T-helper 2 cell (primary cell): ENCODE measurements at regions not wholly inside any gene's neighbourhood (a gene's known extent, or its start where the extent isn't known, plus 50 kb on each side); places are given as distances from the start of the nearest gene placed in this dataset.
"Not testable (repeated sequence)": the region's sequence is repeated elsewhere in the genome, so short reads cannot be mapped to it uniquely, and the experiment has no call there.

Experiments
- DNase-seq, 5 experiments: peaks; one replicate each; pipeline versions ENCODE4 v3.0.0 to v3.0.0-alpha.2; 2012 to 2022

DNA sequence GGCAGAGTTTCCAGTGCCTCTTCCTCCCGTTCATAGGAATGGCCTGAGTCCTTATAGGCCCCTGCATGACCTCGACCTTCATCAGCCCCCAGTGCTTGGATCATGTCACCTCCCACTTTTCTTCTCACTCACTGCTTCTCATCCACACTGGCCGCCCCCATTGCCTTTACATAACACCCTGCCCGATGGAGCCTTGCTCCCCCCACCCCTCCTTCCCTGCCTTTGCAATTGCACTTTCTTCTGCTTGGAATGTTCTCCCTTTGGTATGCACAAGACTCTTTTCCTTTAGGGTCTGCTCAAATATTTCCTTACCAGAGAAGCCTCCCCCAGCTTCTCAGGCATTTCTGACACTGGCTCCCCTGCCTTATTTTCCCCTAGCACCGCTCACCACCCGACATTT, 125.2 kb upstream of the KCNJ6 start:
- no peak for DNase-seq

DNA sequence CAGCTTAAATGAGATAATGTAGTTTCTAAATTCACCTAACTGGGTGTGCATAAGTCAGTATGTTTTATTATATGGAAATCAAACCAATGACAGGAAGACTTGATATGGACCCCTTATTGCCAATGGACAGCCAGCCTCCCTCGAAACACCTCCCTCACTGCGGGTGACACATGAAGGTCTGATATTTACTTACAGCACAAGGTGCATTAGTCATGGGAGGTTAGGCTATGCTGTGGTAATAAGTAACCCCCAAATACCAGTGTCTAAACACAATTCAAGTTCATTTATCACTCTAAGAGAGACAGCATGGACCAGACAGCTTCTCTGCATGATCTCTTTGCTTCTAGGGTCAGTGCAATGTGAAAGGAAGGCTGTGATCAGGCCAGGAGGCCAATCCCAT, 126.0 kb upstream of the KCNJ6 start:
- DNase-seq = no peak

DNA sequence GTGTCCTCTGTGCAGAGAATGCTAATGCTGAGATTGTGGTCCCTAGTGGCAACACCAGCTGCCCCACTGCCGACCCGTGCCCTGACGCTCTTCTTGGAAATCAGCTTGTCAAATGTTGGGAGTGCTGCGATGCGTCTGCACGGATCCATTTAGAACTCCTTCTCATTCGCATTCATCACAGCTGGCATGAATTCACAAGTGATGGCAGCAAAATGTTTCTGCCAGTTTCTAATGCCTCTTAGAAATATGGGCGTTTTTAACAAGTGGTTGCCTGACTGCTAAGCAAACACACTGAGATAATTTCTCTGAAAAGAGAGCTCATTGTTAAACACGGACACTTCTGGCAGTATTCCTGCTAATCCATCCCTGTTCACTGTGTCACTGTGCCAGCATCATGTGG, 131.9 kb upstream of the KCNJ6 start:
- no peak for DNase-seq

DNA sequence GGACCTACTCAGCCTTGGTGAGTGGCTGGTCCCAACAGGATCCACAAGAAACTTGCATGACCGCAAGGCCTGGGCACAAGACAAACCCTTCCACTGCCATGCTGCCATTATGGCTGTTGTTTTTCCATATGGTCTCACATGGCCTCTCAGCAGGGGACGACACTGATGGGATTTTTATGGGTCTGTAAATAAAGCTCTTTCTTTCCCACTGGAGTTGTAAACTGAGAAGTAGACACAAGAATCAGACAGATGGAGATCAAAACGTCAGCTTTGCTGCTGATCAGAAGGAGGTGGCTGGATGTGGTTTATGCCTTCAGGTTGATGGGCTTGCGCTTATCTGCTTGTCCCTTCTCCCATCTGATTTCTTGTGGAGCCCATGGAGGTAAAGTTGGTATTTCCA, 138.1 kb upstream of the KCNJ6 start:
- DNase-seq = no peak

DNA sequence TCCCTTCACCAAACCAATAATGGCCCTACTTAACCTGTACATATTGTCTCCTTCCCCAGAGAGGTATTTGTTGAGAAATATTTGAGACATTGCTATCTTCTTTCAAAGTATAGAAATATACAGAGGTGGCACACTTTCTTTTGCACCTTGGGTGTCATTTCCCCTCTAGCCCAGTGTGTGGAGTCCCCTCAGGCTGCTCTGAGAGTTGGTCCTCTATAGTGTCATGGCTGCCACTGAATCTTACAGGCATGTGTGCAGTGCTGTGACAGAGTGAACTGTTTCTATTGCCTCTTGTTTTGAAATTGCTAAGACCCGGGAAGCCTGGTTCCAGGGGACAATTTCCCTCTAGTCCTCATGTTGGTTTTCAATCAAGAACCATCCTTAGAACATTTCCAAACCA, 140.2 kb upstream of the KCNJ6 start:
- DNase-seq = no peak

DNA sequence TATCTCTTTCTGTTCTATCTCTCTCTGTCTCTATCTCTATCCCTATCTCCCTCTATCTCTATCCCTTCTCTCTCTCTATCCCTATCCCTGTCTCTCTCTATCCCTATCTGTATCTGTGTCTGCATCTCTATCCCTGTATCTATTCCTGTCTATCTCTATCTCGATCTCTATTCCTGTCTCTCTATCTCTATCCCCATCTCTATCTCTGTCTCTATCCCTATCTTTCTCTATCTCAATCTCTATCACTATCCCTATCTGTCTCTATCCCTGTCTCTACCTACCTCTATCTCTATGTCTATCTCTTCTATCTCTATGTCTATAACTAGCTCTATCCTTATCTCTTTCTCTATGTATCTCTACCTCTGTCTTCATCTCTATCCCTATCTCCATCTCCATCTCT, 141.4 kb upstream of the KCNJ6 start:
- DNase-seq = no peak

DNA sequence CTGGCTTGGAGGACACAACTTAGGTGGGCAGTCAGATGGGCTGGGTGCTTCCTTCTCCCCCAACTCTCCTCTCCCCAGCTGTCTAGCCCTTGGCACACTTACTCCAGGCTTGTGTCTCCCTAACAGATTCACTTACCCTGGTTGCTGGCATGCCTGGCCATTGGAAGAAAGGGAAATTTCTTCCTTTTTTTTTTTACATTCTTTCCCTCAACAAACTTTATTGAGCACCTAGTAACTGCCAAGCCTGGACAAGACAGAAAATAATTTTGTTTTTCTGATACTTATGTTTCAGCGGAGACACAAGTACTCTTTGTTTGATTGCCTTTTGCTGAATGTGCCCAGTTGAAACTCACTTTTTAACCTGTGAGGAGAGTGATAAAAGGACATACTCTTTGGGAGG, 144.3 kb upstream of the KCNJ6 start:
- DNase-seq = no peak

DNA sequence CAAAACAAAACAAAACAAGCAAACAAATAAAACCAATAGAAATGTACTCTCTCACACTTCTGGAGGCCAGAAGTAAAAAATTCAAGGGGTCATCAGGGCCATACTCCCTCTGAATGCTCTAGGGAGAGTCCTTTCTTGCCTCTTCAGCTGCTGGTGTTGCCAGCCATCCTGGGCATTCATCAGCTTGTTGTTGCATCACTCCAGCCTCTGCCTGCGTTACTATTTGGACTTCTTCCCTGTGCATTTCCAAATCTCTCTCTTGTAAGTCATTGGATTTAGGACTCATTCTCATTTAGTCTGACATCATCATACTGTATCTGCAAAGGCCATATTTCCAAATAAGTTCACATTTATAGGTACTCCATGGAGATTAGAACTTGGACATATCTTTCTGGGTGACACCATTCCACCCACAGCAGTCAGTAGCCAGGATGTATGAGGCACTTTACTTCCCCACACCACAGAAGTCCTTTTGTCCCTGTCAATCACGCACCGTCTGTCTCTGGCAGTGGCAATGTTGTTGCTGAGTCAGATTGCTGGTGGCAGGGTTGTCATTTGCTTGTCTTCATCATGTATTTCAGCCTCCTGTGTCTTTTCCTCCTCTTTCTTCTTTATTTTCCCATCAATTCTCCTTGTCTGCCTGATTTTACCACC, 151.0 kb upstream of the KCNJ6 start:
- no peak for DNase-seq

DNA sequence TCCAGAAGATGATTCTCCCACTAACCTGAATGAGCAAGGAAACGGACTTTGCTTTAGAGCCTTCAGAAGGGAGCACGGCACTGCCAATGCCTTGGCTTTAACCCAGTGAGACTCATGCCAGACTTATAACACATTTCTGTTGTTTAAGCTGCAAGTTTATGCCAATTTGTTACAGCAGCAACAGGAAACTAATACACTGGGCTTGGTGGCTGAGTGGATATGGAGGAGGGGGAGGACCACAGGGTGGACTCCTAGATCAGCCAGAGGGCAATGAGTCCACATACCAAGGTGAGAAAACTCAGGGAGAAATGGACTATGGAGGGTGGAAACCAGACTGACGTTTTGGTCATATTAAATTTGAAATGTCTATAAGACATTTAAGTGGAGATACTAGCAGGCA, 156.2 kb upstream of the KCNJ6 start:
- no peak for DNase-seq

DNA sequence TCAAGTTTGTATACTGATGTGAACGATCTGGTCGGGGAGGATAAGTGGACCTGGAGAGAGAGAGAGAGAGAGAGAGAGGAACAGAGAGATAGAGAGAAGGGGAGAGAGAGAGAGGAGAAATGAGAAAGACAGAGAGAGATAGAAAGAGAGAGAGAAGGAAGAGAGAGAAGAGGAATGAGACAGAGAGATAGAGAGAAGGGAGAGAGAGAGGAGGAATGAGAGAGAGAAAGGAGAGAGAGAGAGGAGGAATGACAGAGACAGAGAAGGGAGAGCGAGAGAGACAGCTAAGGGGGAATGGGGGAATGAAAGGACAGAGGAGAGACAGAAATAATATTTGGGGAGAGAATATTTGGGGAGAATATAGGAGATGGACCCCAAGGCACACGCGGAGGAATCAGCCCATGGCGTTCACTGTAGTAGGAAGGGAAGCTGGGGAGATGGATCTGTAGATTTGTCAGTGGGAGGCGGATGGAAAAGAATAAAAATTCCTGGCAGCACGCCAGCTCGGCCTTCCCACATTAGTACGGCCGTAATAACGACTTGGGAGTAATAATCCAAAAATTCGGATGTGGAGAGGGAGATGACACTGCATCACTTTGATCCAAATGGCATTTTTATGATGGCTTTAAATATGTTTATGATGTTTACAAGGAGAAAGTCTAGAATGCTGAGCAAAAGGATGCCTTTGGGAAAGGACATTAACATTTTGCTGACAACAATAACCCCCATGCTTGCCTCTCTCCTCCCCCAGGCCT, 159.8 kb upstream of the KCNJ6 start:
- no peak for DNase-seq

DNA sequence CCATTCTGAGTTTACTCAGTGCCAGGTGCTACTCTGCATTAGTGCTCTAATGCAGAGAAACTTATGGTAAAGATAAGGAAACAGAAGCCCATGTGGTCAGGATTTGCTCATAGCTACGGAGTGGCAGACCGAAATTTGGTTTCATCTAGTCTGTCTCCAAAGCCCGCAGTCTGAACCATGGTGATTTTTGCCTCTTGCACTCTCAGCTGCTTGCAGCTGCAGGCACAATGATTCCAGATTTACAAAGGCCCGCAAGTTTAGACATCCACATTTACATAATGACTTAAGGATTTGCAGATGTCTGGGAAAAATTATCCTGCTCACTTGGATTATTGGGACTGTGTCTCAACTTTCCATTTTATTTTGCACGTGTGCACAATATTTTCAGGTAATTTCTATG, 161.3 kb upstream of the KCNJ6 start:
- DNase-seq = no peak

DNA sequence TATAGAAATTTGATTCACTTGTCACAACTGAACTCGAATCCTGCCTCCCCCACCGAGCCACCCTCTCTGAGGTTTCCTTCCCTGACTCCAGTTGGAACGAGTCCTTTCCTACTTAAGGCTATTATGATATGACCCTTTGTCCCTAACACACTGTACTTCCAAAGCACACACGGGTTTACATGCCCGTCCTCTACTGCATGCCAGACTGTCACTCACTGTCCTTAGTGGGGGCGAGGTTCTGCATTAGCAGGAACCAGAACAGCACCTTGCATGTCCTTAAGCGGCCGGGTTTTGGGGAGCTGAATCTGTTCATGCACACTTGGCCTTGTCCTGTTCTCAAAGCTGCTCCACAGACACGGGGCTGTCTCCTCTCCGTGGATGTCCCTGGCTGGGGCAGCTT, 164.6 kb upstream of the KCNJ6 start:
- no peak for DNase-seq

DNA sequence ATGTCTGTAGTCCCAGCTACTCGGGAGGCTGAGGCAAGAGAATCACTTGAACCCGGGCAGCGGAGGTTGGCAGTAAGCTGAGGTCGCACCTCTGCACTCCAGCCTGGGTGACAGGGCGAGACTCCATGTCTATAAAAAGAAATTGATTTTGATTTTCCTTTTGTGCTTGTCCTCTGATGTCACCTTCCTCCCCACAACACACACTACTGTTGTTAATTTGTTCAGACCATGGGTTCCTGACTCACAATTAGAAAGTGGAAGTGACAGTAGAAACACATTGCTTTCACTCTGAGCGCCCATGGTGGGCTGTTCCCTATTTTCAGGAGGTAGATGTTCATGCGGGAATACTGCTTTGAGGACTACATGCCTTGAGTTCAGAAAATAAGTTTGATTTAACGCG, 165.5 kb upstream of the KCNJ6 start:
- no peak for DNase-seq

DNA sequence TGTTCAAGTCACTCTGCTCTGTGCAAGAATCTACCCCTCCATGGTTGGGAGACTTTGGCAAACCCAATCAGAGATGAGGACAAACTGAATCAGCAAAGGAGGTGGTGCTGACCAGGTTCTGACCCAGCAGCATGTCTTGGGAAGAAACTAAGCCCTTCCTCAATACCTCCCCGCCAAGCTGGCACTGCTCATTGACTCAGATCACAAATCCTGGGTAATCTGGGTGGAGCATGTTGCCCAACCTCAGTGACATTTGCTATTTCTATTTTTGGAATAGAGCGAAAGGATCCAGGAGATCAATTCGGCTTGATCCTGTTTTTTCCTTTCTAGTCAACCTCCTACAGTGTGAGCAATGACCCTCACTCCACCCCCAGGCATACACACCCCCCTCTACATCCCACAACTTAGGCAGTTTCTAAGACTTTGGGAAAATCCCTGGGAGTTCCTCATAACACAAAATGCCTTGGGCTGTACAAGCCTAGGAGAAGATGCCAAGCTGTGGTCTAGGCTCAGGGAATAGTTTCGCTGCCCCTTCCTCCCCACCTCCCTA, 166.8 kb upstream of the KCNJ6 start:
- DNase-seq = no peak

DNA sequence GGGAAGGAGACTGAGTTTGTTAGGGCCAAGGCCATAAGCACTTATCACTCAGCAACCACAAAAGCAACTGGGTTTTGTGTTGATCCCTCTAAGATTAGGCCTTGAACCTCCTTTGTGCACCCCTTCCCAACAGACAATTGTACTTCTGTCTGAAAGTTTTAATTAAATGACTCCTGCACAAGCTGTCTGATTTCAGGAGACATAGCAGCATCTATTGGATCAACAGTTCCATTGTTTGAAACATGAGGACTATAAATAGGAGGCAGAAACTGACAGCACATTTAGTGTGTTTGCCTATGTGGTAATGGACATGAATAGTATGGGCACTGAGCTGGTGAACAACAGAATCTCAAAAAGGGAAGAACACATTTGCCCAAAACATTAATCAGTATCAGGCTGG, 167.3 kb upstream of the KCNJ6 start:
- no peak for DNase-seq

DNA sequence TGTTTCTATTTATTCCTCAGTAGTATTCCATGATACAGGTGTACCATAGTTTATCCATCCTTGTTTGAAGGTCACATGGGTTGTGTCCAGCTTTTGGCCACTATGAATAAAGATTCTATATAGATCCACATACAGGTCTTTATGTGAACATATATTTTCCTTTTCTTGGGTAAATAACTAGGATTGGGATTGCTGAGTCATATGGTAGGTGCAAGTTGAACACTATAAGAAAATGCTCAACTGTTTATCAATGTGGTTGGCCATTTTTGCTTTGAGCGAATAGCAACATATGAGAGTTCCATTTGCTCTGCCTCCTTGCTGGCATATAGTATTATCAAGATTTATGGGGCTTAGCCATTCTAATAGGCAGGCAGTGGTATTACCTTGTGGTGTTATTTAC, 170.2 kb upstream of the KCNJ15 start:
- DNase-seq = no peak

DNA sequence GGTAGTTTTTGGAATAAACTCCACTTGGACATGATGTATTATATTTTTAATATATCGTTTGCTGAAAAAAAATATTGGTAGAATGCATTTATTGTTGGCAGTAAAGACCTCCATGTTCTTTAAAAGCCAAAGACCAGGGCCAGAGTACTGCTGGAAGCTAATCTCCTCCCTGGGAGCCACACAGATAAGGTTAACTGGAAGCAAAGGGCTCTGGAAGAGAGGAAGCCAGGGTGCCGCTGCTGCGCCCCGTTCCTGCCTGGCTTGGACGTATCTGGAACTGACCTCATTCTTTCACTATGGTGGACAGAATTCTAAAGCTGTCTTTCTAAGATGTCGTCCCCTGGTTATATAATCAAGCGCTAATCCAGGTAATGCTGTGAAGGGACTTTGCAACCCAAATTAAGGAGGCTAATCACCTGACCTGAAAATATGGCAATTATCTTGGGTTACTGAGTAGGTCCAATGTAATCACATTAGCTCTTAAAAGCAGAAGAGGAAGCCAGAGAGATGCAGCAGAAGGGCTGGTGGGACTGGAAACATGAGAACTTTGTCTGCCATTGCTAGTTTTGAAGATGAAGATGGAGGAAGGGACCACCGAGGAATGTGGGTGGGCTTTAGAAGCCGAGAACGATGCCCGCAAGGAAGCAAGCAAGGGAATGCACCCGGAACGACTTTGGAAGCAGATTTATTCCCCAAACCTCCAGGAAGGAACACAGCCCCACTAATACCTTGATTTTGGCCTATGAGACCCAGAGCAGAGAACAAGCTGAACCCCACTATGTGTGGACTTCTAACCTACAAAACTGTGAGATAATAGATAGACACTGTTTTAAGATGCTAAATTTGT, 167.7 kb upstream of the KCNJ15 start:
- no peak for DNase-seq

DNA sequence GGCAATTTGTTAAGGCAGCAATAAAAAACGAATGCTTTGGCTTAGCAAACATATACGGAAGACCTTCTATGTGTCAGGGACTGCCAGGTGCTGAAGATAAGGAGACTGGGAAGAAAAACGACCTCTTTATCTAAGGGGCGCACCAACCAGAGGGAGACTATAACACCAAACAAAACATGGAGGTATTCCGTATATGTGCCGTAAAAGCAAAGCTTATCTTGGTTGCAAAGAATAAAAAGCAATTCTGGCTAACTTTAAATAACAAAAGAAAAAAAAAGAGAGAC, 167.1 kb upstream of the KCNJ15 start:
- DNase-seq = no peak

DNA sequence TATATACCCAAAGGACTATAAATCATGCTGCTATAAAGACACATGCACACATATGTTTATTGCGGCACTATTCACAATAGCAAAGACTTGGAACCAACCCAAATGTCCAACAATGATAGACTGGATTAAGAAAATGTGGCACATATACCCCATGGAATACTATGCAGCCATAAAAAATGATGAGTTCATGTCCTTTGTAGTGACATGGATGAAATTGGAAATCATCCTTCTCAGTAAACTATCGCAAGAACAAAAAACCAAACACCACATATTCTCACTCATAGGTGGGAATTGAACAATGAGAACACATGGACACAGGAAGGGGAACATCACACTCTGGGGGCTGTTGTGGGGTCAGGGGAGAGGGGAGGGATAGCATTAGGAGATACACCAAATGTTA, 165.7 kb upstream of the KCNJ15 start:
- DNase-seq = not testable (repeated sequence)

DNA sequence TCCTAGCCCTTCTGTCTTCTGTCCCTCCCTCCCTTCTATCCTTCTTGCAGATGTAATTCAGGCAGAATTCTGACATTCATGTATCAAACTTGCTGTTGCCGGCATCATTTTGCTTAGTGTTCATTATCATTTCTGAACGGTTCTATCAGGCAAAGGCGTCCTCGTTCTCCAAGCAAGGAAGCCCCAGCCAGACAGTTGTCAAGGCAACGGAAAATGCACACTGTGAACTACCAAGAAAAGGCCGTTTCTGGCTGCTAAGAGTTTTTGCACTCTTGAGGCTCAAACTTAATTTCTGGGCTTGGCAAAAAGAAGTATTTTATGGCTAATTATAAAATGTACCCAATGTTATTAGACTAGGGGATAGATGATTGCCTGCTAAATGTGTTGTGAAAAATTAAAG, 164.7 kb upstream of the KCNJ15 start:
- DNase-seq = no peak

DNA sequence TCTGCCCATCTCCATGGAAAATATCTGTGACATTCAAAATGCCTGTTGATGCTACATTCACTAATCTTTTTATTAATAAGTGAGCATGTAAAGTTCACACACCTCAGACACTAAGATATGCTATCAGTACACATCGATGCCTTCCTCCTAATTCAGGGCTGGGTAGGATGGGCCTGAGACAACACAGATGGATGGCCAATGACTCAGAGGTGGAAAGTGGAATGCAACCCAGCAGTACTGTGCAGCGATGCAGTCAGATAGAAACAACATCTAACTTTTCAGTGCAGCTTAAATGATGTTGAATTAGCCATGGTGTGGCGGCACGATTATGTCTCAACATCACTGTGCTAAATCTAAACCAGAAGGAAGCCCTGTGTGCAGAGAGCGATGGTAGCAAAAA, 161.6 kb upstream of the KCNJ15 start:
- DNase-seq = no peak

DNA sequence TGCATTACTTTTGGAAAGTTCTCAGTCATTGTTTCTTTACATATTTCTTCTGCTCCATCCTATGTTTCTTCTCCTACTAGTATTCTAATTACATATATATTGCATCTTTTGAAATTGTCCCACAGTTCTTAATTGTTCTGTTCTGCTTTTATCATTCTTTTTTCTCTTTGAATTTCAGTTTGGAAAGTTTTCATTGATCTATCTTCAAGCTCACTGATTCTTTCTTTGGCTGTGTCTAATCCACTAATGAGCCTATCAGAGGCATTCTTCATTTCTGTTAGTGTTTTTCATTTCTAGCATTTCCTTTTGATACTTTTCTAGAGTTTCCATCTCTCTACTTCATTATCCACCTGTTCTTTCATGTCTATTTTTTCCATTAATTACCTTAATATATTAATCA, 159.0 kb upstream of the KCNJ15 start:
- DNase-seq = no peak

DNA sequence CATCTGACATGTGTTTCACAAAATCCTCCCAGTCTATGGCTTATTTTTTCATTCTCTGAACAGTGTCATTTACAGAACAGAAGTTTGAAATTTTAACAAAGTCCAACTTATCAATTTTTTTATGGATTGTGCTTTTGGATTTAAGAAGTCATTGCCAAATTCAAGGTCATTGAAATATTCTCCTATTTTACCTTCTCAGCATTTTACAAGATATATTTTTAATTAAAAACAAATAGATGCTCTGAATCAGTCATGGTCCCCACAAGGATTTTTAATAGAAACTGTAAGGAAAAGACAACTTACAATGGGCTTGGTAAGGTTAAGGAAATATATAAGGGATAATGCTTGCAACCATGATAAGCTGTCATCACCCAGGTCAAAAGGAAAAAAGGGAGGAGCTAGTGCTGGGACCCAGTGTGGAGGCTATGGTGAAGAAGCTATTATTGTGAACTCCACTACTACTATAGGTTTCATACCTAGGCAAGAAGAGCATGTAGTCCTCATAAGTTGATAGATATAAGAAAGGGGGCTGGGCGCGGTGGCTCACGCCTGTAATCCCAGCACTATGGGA, 144.5 kb upstream of the KCNJ15 start:
- no peak for DNase-seq
